Astrocyte of the spinal cord (primary cell): ENCODE measurements at regions not wholly inside any gene's neighbourhood (a gene's known extent, or its start where the extent isn't known, plus 50 kb on each side); places are given as distances from the start of the nearest gene placed in this dataset.

Experiments
- DNase-seq: peaks from one replicate; pipeline ENCODE4 v3.0.0; 2011; ENCODE audit warnings: low read depth, low spot score
- H3K4me3 ChIP-seq: 2 replicates; pipeline ENCODE4 v1.5.1; 2011; ENCODE audit warnings: low read depth, mild to moderate bottlenecking, low read length, moderate library complexity
- CTCF ChIP-seq: IDR thresholded peaks from 2 replicates; pipeline ENCODE4 v1.5.1; 2012; ENCODE audit warnings: low read depth, mild to moderate bottlenecking, low read length, inconsistent platforms
- in situ Hi-C: cut with HindIII; loops from 2 replicates; pipeline ENCODE4 v1.10.0; 2017; ENCODE audit warnings: low sequenced_read_pairs

GRCh38 chr12:98232753-98233390, 282.5 kb upstream of the TMPO start:
- in situ Hi-C loops = no loop called here
- no peak overlapping the region for H3K4me3 ChIP-seq
- DNase-seq = peak; percentile 47
- no peak for TF ChIP-seq CTCF

- no peak for TF ChIP-seq CTCF
- in situ Hi-C loops = no loop called here
Measured at GRCh38 chr12:98235301-98235700, 280.1 kb upstream of the TMPO start.

GRCh38 chr12:98238515-98239130, 276.8 kb upstream of the TMPO start:
- in situ Hi-C loops = no loop called here
- peak; percentile 52 for DNase-seq

More at GRCh38 chr12:98235301-98235700, 280.1 kb upstream of the TMPO start:
- DNase-seq = no peak
- no peak overlapping the region for H3K4me3 ChIP-seq

GRCh38 chr12:98243190-98243589, 272.2 kb upstream of the TMPO start:
- in situ Hi-C loops = no loop called here
- H3K4me3 ChIP-seq = no peak overlapping the region
- TF ChIP-seq CTCF = no peak
- DNase-seq = no peak

More at GRCh38 chr12:98238515-98239130, 276.8 kb upstream of the TMPO start:
- no peak overlapping the region for H3K4me3 ChIP-seq
- TF ChIP-seq CTCF = no peak

GRCh38 chr12:98244136-98244535, 271.3 kb upstream of the TMPO start:
- TF ChIP-seq CTCF = no peak
- DNase-seq = no peak
- H3K4me3 ChIP-seq = no peak overlapping the region
- in situ Hi-C loops = no loop called here

- DNase-seq = no peak
- TF ChIP-seq CTCF = no peak
- in situ Hi-C loops = no loop called here
- H3K4me3 ChIP-seq = no peak overlapping the region
Measured at GRCh38 chr12:98253207-98254037, 262.0 kb upstream of the TMPO start.
